ENCODE measurements at regions not wholly inside any gene's neighbourhood (a gene's known extent, or its start where the extent isn't known, plus 50 kb on each side); places are given as distances from the start of the nearest gene placed in this dataset.

- TF ChIP-seq EZH2phosphoT487 (IDR thresholded peaks at IDR 0.05; ENCODE audit: low read depth) (no peak), CTCF (IDR thresholded peaks at IDR 0.05; ENCODE audit: low read depth, low read length) (no peak)
- H3K9ac ChIP-seq (ENCODE audit: low read length): no peak overlapping the region
- no peak overlapping the region for H3K27ac ChIP-seq (ENCODE audit: low read length)
- no peaks in the 10 kb centered on the region for H4K20me1 ChIP-seq (ENCODE audit: insufficient read depth, low read length)
- no peaks in the 10 kb centered on the region for H3K36me3 ChIP-seq (replicated peaks; ENCODE audit: low read depth, low read length)
- H3K27me3 ChIP-seq (ENCODE audit: low read depth, low read length): no peaks in the 10 kb centered on the region
- no peaks in the 10 kb centered on the region for H3K4me1 ChIP-seq (ENCODE audit: low read length)
- no peak overlapping the region for H3K4me2 ChIP-seq (ENCODE audit: low read length)
- H2AFZ ChIP-seq (ENCODE audit: low read depth, low read length): no peak overlapping the region
- no peaks in the 10 kb centered on the region for H3K9me3 ChIP-seq (ENCODE audit: insufficient read depth, low read length)
- H3K4me3 ChIP-seq (ENCODE audit: low read length): no peak overlapping the region
- H3K79me2 ChIP-seq (ENCODE audit: low read length): no peaks in the 10 kb centered on the region
Measured at GRCh38 chr17:54177606-54178308, 355.0 kb downstream of the KIF2B start.

- Histone ChIP-seq H3K4me2 (ENCODE audit: low read length) (no peak overlapping the region), H3K27ac (ENCODE audit: low read length) (no peak overlapping the region)
Measured at GRCh38 chr17:54180950-54181349, 358.2 kb downstream of the KIF2B start.

GRCh38 chr17:54191261-54191660 lies 368.5 kb downstream of the KIF2B start:
- Histone ChIP-seq H4K20me1 (ENCODE audit: insufficient read depth, low read length) (no peaks in the 10 kb centered on the region), H3K9me3 (ENCODE audit: insufficient read depth, low read length) (no peaks in the 10 kb centered on the region), H3K27ac (ENCODE audit: low read length) (no peak overlapping the region), H3K4me1 (ENCODE audit: low read length) (no peaks in the 10 kb centered on the region), H3K4me3 (ENCODE audit: low read length) (no peak overlapping the region), H3K36me3 (replicated peaks; ENCODE audit: low read depth, low read length) (no peaks in the 10 kb centered on the region), H3K79me2 (ENCODE audit: low read length) (no peaks in the 10 kb centered on the region), H3K4me2 (ENCODE audit: low read length) (no peak overlapping the region), H3K9ac (ENCODE audit: low read length) (no peak overlapping the region), H3K27me3 (ENCODE audit: low read depth, low read length) (no peaks in the 10 kb centered on the region), H2AFZ (ENCODE audit: low read depth, low read length) (no peak overlapping the region)
- TF ChIP-seq EZH2phosphoT487 (IDR thresholded peaks at IDR 0.05; ENCODE audit: low read depth): no peak
- TF ChIP-seq CTCF (IDR thresholded peaks at IDR 0.05; ENCODE audit: low read depth, low read length): no peak

More at GRCh38 chr17:54180950-54181349, 358.2 kb downstream of the KIF2B start:
- Histone ChIP-seq H3K79me2 (ENCODE audit: low read length) (no peaks in the 10 kb centered on the region), H3K9ac (ENCODE audit: low read length) (no peak overlapping the region), H3K4me1 (ENCODE audit: low read length) (no peaks in the 10 kb centered on the region), H2AFZ (ENCODE audit: low read depth, low read length) (no peak overlapping the region), H3K4me3 (ENCODE audit: low read length) (no peak overlapping the region), H3K27me3 (ENCODE audit: low read depth, low read length) (no peaks in the 10 kb centered on the region), H4K20me1 (ENCODE audit: insufficient read depth, low read length) (no peaks in the 10 kb centered on the region), H3K9me3 (ENCODE audit: insufficient read depth, low read length) (no peaks in the 10 kb centered on the region), H3K36me3 (replicated peaks; ENCODE audit: low read depth, low read length) (no peaks in the 10 kb centered on the region)
- TF ChIP-seq EZH2phosphoT487 (IDR thresholded peaks at IDR 0.05; ENCODE audit: low read depth) (no peak), CTCF (IDR thresholded peaks at IDR 0.05; ENCODE audit: low read depth, low read length) (no peak)

- no peak overlapping the region for H2AFZ ChIP-seq (ENCODE audit: low read depth, low read length)
- no peaks in the 10 kb centered on the region for H3K36me3 ChIP-seq (replicated peaks; ENCODE audit: low read depth, low read length)
- H3K4me3 ChIP-seq (ENCODE audit: low read length): no peak overlapping the region
- H3K27ac ChIP-seq (ENCODE audit: low read length): no peak overlapping the region
- H3K27me3 ChIP-seq (ENCODE audit: low read depth, low read length): no peaks in the 10 kb centered on the region
- no peaks in the 10 kb centered on the region for H4K20me1 ChIP-seq (ENCODE audit: insufficient read depth, low read length)
- H3K9ac ChIP-seq (ENCODE audit: low read length): no peak overlapping the region
- TF ChIP-seq EZH2phosphoT487 (IDR thresholded peaks at IDR 0.05; ENCODE audit: low read depth) (no peak), CTCF (IDR thresholded peaks at IDR 0.05; ENCODE audit: low read depth, low read length) (no peak)
- H3K79me2 ChIP-seq (ENCODE audit: low read length): no peaks in the 10 kb centered on the region
- no peaks in the 10 kb centered on the region for H3K4me1 ChIP-seq (ENCODE audit: low read length)
- H3K4me2 ChIP-seq (ENCODE audit: low read length): no peak overlapping the region
- no peaks in the 10 kb centered on the region for H3K9me3 ChIP-seq (ENCODE audit: insufficient read depth, low read length)
Measured at GRCh38 chr17:54194268-54194667, 371.5 kb downstream of the KIF2B start.

All from OCI-LY3 (cell line).